NCI-H748 (cell line): ENCODE measurements at regions not wholly inside any gene's neighbourhood (a gene's known extent, or its start where the extent isn't known, plus 50 kb on each side); places are given as distances from the start of the nearest gene placed in this dataset.

Experiments used
- DNase-seq: peaks from one replicate; lab custom pipeline; 2025; ENCODE audit not compliant: unreplicated experiment; lab: John Stamatoyannopoulos, UW

DNA sequence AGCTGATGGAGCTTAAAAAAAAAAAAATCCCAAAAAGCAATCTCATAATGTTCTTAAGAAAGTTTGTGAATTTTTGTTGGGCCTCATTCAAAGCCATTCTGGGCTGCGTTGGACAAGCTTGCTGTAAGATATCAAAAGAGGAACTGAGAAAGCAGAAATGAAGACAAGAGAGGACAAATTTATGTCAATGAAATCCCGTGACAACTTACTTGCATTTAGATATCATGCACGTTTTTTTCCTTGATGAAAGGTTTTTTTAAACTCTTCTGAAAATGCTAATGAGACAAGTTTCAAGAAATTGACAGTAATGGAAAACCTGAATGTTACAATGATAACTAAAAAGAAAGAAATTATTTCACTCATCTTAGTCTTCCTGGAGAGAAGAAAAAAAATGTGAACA, 662.9 kb downstream of the SQOR start:
- no peak for DNase-seq

DNA sequence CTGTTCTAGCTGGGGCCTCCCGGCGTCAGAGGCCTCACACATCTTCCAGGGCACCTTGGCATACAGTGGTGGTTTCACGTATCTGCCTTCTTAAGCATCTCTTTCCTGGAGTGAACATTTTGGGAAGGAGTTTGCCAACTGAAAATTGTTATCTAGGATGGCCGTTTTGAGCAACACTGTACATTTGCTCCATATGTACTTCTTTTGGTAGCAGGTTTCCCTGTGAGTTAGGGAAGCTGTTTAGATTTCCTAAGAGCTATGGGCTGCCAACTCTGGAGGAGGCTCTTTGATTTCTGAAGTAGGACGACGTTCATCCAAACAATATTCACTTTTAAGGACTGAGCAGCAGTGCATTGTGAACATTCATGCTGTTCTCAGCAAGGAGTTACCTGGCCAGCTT, 665.9 kb downstream of the SQOR start:
- DNase-seq, result no peak

DNA sequence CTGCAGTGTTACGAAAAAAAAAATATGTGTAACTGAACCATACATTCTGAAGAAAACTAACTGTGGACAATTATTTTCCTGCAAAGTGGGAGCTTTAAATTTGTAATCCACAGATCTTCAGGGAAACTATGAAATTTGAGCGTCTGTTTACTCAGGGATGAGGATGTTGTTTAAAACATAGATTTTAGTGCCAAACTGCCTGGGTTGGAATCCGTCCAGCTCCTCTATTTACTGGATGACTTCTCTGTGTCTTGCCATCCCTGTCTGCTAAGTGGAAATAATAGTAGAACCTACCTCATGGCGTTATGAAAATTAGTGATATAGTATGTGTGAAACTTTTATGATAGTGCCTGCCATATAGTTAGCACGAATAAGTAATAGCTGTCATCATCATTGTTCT, 666.5 kb downstream of the SQOR start:
- DNase-seq, result peak; percentile 27

DNA sequence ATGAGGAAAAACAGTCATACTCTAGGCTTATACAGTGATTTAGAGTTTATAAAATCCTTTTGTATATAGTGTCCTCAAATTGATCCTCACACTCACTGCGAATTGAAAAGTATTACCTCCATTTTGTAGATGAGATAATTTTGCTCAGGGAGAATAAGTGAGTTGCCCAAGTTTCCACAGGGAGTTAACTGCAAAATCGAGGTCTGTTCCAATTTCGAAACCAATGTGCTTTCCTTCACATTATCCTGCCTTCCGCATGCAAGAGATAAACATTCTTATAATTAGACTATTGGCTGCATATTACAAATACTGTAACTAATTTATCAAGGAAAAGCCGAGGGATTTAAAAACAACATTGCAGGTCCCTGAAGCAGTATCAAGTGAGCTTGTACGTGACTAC, 667.0 kb downstream of the SQOR start:
- no peak for DNase-seq

DNA sequence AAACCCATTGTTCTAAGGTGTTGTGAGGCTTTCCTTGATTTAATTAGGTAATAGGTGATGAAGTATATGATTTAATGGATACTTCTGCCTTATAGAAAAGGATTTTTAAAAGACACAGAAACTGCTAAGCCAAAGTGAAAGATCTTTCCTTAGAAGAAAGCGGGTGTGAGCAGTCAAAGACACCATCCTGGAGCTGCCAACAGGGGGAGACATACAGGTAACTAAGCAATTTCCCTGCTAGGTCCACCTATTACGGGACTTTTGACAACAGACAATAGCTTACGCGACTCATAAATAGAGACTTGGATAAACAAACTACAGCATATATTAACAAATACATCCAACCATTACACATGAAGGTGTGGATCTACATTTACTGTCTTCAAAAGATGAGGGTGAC, 669.5 kb downstream of the SQOR start:
- peak; percentile 3 for DNase-seq

DNA sequence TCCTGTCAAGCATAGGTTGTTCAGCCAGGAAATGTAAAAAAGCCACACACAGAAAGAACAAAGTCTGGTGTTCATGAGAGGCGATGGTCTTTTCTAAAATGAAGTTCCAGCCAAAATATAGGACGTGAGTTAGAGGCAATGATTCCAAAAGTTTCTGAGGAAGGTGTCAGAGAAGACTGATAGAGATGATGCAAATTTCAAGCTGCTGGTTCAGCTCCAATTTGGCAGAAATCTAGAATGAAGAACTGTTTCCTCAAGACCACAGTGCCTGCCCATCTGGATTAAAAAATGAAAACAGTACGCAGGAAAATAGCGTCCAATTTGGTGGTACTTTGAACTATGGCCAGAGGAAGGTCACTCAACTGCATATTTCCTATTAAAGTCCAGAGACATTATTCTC, 672.9 kb downstream of the SQOR start:
- DNase-seq, result no peak

DNA sequence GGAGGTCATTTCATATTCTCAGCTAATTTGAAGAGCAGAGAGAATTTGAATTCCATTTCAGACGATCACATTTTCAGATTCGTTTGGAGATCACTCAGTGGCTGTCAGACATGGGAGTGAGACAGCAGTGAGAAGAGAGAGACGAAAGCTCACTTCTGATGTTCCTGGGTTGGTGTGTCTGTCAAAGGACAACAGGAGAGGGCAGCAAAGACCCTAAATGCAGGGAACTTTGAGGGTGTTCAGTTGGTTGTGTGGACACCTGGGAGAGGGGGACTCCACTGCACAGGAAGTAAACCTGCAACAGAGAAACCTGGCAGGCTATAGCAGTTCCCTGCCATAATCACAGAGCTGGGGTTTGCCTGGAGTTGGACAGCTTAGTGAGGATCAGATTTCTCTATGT, 675.1 kb downstream of the SQOR start:
- DNase-seq, result peak; percentile 41

DNA sequence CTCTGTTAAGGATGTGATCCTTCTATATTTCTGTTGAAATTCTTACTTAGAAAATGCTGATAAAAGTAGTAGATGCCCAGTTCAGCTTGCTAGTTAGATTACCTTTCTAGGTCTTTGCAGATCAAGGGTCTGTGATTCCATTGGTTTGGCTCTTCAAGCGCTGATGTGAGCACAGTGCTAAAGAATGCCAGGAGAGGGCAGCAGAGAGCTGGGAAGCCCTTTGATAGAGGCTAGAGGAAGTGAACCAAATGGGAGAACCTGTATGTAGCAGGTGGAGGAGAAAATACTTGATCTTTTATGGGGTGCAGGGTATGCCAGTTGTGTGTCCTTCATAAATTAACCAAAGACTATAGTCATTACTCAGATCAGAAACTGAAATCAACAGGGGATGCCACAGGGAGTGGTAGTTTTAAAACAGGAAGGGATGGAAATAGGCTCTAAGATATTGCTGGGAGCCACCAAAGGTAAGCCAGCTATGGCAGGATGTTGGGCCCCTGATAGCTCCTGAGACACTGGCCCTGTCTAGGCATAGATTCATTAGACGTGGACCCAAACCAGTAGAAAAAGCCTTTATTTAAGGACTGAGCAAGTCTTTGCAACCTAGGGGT, 677.4 kb downstream of the SQOR start:
- DNase-seq, result peak; percentile 76

DNA sequence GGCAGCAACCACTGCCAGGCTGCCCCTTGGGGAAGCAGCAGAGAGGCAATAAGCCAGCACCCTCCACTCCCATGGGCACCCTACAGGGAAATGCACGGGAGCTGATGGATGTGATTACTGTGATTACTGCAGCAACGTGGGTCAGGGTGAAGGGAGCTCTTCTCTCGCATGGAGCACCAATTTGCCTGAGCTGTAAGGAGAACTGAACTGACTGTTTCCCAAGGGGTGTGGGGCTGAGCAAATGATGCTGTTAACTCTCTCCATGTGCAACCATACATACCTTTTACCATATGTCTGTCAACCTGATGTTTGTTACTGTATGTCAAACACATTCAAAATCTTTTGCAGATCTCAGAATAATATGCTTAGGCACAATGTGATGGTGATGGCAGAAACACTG, 680.6 kb downstream of the SQOR start:
- DNase-seq, result no peak

DNA sequence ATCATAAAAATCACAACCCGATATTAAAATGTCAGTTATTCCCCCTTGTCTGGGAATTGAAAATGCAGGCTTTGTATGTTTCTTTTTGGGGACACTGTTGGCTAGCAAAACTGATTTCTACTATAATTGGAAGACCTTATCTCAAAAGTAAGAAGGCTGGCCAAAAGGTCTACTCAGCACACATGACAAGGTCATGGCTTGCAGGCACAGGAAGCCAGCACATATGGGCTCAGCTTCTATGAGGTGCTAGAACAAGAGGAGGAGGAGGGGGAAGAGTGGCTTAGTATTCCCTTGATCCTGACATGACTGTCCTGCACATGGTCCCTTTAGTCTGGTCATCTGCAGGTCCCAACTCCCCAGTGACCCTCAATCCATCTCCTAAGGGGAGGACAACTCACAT, 681.2 kb downstream of the SQOR start:
- DNase-seq, result no peak

DNA sequence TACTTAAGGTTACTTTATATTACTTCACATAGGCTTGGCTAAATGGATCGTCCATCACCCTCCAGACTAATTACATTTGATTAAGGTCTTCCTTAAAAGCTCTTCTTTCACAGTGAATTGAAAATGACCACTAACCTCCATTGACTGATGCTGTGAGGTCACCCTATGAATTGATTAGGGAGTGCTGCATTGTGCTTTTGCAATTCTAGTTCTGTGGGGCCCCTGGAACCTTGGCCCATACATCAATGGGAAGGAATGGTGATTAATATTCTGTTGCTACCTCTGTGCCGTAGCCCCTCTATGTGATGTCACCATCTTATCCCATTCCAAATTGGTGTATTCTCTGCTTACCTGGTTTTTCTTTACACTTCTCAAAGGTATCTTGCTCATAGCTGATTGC, 682.2 kb downstream of the SQOR start:
- DNase-seq, result peak; percentile 35

DNA sequence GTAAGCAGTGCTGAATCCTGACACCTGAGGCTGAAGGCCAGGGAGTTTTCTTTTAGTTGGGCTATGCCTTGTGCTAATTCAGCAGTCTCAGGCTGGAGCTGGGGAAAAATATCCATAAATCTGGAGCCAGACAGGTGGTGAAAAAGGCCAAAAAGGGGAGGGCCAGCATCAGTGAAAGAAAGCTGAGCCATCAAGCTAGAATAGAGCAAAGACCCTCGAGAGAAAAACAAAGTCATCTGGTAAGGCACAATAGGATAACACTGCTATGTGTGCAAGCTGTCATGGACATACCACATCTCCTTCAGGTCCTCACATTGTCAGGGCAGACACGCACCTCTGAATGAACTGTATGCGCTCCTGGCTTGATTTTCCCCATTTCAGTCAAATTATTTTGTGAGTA, 687.9 kb downstream of the SQOR start:
- peak; percentile 74 for DNase-seq

DNA sequence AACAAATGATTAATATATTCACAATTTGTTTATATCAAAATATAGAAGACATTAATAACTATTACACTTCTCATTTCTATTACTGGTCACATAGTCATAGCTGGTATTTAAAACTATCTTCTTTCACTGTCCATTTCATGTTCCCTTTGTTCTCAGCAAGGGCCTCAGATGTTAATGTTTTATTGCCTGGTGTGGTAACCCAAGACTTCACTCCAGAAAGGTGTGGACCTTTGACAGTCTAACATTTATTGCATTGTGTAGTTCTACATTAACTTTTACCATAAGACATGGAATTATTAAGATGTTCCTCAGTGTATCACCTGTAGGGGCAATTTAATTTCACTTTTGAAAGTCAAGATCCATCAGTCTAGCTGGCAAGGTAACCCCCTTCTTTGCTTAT, 691.3 kb downstream of the SQOR start:
- no peak for DNase-seq

DNA sequence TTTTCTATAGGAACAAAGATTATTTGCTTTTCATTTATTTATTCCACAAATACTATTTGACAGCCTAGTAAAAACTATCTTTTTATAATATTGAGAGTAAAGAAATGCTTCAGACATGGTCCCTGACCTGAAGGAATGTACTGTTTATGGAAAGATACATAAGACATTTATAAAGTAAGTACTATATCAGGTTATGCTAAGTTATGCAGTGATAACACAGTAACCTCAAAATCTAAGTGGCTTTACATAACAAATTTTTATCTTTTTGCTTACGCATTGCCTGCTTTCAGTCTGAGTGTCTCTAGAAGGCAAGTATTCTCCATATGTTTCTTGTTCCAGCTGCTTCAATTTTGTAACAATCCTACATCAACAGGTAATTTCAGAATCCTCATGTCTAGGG, 694.0 kb downstream of the SQOR start:
- DNase-seq, result no peak

DNA sequence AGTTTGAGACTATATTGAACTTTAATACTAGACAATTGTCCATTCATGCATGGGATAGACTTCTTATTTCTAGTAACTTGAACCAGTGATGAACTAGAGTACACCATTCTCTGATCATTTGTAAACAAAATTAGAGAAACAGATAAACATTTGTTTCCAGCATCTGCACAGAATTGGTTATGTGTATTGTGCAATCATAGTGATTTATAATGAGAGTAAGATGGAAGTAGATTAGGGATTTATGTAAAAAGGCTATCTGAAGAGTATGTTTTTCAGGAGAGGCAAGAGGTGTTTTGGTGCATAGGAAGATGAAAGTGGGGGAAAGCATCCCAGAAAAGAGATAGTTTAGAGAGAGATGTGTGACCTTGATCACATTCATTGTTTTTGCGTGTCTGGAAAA, 695.0 kb downstream of the SQOR start:
- DNase-seq, result no peak

DNA sequence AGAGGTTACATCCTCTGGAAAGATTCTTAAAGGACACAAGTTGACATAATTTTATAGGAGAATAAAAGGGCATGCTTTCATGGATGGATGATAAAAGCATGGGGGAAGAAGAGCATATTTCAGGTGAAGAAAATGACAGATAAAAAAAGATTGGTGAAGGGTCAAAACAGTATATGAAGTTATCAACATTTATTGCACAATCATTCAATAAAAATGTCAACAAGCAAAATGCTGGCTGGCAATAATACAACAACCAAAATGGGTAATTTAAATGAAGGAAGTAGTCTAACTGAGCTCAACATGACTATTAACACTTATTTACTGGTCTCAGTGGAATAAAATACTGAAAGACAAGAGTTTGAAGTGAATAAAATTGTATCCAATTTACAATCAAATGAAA, 696.7 kb downstream of the SQOR start:
- DNase-seq, result no peak

DNA sequence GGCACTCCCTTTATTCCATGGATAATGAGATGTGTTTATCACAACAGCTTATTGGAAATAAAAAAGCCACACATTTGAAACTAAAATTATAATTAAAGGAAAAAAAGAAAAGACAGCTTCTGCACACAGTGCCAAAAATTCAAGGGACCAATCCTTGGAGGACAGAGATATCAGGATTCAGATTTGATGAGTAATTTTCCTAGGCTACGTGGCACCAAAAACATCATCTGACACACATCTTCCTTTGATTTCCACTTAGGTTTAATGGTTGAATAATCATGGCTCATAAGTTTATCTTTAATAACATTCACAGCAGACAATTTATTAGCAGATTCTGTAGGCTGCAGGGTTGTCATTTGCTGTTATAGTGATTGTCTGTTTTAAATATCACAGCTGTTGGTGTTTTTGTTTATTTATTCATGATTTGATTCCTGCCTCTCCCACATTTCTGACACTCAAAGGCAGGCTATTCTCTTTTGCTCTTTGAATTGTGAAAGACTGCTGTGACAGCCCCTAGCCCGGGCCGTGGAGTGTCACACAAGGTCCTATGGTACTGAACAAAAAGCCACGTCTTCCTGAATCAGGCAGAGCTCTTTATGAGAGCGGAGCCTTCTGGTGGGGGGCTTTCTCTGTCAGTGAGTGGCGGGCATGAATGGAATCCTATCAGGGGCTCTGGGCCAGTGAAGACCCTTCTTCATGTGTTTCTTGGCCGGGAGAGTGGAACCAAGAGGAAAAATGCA, 708.5 kb downstream of the SQOR start:
- no peak for DNase-seq

DNA sequence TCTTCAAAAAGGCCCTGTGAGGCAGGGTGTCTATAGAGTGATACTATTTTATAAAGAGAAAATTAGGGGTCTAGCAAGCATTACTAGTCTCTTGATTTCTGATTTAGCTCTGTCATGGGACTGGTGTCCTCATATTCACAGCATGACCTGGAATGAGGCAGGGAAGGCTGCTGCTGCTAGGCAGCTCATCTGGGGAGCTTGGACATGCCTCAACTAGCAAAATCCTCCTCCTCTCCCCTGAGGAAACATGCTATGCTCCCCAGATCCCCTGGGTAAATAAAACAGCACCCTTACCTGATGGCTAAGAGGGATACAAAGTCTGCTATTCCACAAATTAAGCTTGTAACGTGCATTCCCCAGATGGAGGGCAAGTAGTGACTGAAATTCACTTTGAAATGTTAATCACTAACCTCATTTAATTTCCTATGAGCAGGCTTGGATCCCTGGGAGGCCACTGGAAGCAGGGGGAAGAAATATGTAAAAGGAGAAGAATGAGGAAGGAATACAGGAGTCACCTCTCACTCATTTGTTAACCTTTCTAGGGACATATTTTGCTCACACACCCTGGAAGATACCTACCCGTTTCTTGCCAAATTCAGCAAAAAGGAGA, 709.4 kb downstream of the SQOR start:
- no peak for DNase-seq

DNA sequence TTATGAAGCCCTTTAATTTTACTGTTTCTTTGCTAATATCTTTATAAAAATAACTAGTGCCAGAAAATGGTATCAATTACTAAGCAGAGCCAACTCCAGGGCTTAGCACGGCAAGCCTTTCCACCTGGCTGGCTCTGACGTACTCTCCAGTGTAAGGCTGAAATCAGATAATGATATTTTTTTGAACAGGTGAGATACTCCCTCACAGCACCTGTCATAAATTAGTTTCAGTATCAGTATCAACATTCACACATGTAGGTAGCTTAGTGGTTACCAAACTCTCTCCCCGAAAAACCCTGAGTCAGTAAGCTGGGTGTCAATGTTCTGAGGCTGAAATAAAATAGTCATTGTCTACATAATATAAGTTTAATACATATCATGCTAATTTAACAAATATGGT, 710.1 kb downstream of the SQOR start:
- DNase-seq, result no peak

DNA sequence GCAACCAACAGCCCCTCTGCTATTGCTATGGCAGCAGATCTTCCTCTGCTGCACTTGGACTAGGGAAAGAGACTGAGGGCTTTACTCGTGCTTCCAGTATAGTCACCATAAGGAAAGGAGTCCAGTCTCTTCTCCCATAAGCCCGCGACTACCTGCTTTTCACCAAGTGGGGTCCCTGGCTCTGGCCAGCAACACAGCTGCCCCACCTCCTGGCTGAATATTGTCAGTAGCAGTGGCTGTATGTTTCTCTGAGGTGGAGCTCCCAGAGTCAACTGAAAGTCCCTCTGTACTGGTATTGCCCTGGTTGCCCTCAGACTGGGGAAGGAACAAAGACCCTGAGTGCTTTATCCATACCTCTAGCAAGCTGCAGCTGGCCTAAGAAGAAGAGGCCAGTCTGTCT, 719.6 kb downstream of the SQOR start:
- no peak for DNase-seq

DNA sequence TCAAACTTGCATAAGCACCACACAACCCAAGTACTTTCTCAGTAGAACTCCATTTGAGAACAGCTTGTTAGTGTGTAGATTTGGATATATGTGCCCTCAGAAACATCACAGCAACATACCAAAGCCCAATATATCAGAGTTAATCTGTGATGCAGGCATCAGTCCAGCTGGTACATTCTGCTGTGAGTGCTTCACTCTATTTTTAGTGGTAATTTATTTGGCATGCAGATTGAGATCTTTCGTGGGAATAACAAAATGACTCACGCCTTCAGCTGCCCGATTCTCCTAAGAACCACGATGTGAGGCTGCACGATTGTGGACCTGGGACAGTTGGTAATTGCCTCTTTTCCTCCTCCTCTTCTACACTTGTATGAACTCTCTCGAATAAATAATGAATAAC, 730.7 kb downstream of the SQOR start:
- DNase-seq, result no peak

DNA sequence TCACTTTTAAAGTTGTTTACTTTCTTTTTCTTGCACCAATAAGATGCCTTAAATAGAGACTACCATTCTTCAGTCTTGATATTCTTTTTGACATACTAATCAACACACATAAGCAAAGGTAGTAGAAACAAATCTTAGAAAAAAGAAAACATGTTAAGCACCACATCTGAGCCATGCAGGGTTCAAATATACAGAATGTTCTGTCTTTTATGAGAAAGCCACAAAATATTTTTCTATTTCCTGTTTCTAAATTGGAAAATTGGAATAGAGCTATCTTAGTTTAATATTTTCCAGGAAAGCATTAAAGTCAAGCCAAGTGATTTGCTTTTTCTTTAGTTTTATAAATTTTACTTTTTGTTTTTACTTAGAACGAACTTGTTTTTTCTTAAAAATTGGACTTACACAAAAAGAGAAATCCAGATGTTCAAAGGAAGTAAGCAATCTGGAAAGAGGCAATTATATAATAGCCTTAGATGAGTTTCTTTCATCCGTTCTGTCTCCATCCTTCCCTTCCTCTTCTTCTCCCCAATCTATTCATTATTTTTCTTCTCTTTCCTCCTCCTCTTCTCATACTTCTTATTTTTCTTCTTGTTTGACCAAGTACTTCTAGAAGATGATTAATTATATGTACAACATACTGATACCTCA, 731.7 kb downstream of the SQOR start:
- DNase-seq, result no peak
